DOHH2 (cell line): ENCODE measurements at regions not wholly inside any gene's neighbourhood (a gene's known extent, or its start where the extent isn't known, plus 50 kb on each side); places are given as distances from the start of the nearest gene placed in this dataset.

Experiments used
- H3F3A ChIP-seq: fragments of 200-600 bp; sonication (generic), shearing (Covaris generic); 2 replicates; pipeline ENCODE4 v1.6.0; 2016; ENCODE audit warnings: antibody characterized with exemption, mild to moderate bottlenecking; ENCODE audit not compliant: control insufficient read depth, insufficient read depth
- H3K27ac ChIP-seq: fragments of 200-600 bp; sonication (generic); 2 replicates; pipeline ENCODE4 v1.5.1; 2014; ENCODE audit warnings: low read depth, mild to moderate bottlenecking, low read length, moderate library complexity
- H3K27me3 ChIP-seq: fragments of 200-600 bp; sonication (generic); 2 replicates; pipeline ENCODE4 v1.6.1; 2014; ENCODE audit warnings: mild to moderate bottlenecking, low read length, mixed read lengths; ENCODE audit not compliant: control insufficient read depth
- H3K36me3 ChIP-seq: fragments of 200-600 bp; sonication (generic); 2 replicates; pipeline ENCODE4 v1.6.1; 2014; ENCODE audit warnings: mild to moderate bottlenecking, low read length, moderate library complexity, mixed read lengths; ENCODE audit not compliant: control insufficient read depth
- H3K4me1 ChIP-seq: fragments of 200-600 bp; sonication (generic); 2 replicates; pipeline ENCODE4 v1.6.1; 2014; ENCODE audit warnings: mild to moderate bottlenecking, low read length, mixed read lengths; ENCODE audit not compliant: control insufficient read depth
- H3K4me2 ChIP-seq: fragments of 200-600 bp; sonication (generic); 2 replicates; pipeline ENCODE4 v1.6.0; 2014; ENCODE audit warnings: mild to moderate bottlenecking, low read length, moderate library complexity
- H3K4me3 ChIP-seq: fragments of 200-600 bp; sonication (generic); 2 replicates; pipeline ENCODE4 v1.5.1; 2014; ENCODE audit warnings: mild to moderate bottlenecking, low read length, mixed read lengths
- H3K79me2 ChIP-seq: fragments of 200-600 bp; sonication (generic); 2 replicates; pipeline ENCODE4 v1.6.1; 2014; ENCODE audit warnings: mild to moderate bottlenecking, low read length, mixed read lengths; ENCODE audit not compliant: control insufficient read depth
- H3K9me2 ChIP-seq: fragments of 200-600 bp; sonication (generic); replicated peaks from 2 replicates; pipeline ENCODE4 v1.6.1; 2014; ENCODE audit warnings: mild to moderate bottlenecking, low read length, mixed read lengths; ENCODE audit not compliant: control insufficient read depth
- H3K9me3 ChIP-seq: fragments of 200-600 bp; sonication (generic); 2 replicates; pipeline ENCODE4 v1.6.1; 2014; ENCODE audit warnings: antibody characterized with exemption, low read length, mixed read lengths; ENCODE audit not compliant: control insufficient read depth, insufficient read depth
- H4K20me1 ChIP-seq: fragments of 200-600 bp; sonication (generic); 2 replicates; pipeline ENCODE4 v1.6.0; 2014; ENCODE audit warnings: low read depth, mild to moderate bottlenecking, antibody characterized with exemption, low read length, moderate library complexity; ENCODE audit not compliant: control insufficient read depth, insufficient read depth
- CTCF ChIP-seq: fragments of 200-600 bp; sonication (generic); IDR thresholded peaks from one replicate; pipeline ENCODE4 v1.5.1; 2014; ENCODE audit warnings: antibody characterized with exemption, mild to moderate bottlenecking, low read depth, low read length; ENCODE audit not compliant: poor library complexity, severe bottlenecking
- EZH2phosphoT487 ChIP-seq: fragments of 200-600 bp; sonication (generic); IDR thresholded peaks from 2 replicates; pipeline ENCODE4 v1.6.1; 2017; ENCODE audit warnings: borderline replicate concordance, mild to moderate bottlenecking, antibody characterized with exemption, low read length, moderate library complexity, mixed read lengths

- Histone ChIP-seq H3K27ac (no peak overlapping the region), H3K27me3 (no peaks in the 10 kb centered on the region), H4K20me1 (no peaks in the 10 kb centered on the region), H3K4me2 (no peak overlapping the region), H3K9me2 (no peaks in the 10 kb centered on the region), H3K9me3 (no peaks in the 10 kb centered on the region; the same call in 1 of the 2 replicates), H3K79me2 (no peaks in the 10 kb centered on the region), H3K4me1 (no peaks in the 10 kb centered on the region), H3K36me3 (no peaks in the 10 kb centered on the region), H3K4me3 (no peak overlapping the region), H3F3A (no peaks in the 10 kb centered on the region)
- TF ChIP-seq EZH2phosphoT487: no peak
- TF ChIP-seq CTCF: no peak
These were observed 1613.6 kb upstream of the PRMT6 start for GRCh38 chr1:105442901-105443300.

GRCh38 chr1:105459759-105460158 is 1596.7 kb upstream of the PRMT6 start:
- no peaks in the 10 kb centered on the region for H3K79me2 ChIP-seq
- H3K27ac ChIP-seq: no peak overlapping the region
- no peaks in the 10 kb centered on the region for H3K9me3 ChIP-seq
- no peaks in the 10 kb centered on the region for H3K27me3 ChIP-seq
- H3F3A ChIP-seq: no peaks in the 10 kb centered on the region
- H3K4me2 ChIP-seq: no peak overlapping the region
- no peaks in the 10 kb centered on the region for H3K9me2 ChIP-seq
- TF ChIP-seq CTCF (no peak), EZH2phosphoT487 (no peak)
- no peak overlapping the region for H3K4me3 ChIP-seq
- H3K36me3 ChIP-seq: no peaks in the 10 kb centered on the region
- H4K20me1 ChIP-seq: no peaks in the 10 kb centered on the region
- H3K4me1 ChIP-seq: no peaks in the 10 kb centered on the region

- Histone ChIP-seq H4K20me1 (no peaks in the 10 kb centered on the region), H3K9me3 (no peaks in the 10 kb centered on the region)
These were observed 1594.2 kb upstream of the PRMT6 start for GRCh38 chr1:105462308-105462707.

More at GRCh38 chr1:105462308-105462707, 1594.2 kb upstream of the PRMT6 start:
- TF ChIP-seq CTCF: no peak
- no peak for TF ChIP-seq EZH2phosphoT487
- no peak overlapping the region for H3K4me2 ChIP-seq
- no peaks in the 10 kb centered on the region for H3F3A ChIP-seq
- H3K4me1 ChIP-seq: no peaks in the 10 kb centered on the region
- no peaks in the 10 kb centered on the region for H3K27me3 ChIP-seq
- H3K36me3 ChIP-seq: no peaks in the 10 kb centered on the region
- no peaks in the 10 kb centered on the region for H3K9me2 ChIP-seq
- H3K27ac ChIP-seq: no peak overlapping the region
- no peaks in the 10 kb centered on the region for H3K79me2 ChIP-seq
- no peak overlapping the region for H3K4me3 ChIP-seq
